ENCODE measurements at regions not wholly inside any gene's neighbourhood (a gene's known extent, or its start where the extent isn't known, plus 50 kb on each side); places are given as distances from the start of the nearest gene placed in this dataset.

GRCh38 chr2:182565911-182566567 lies 139.2 kb upstream of the PDE1A start:
- no peak for DNase-seq

GRCh38 chr2:182573553-182573952 lies 142.5 kb upstream of the DNAJC10 start:
- Histone ChIP-seq H3K4me3 (no peak overlapping the region), H3K27me3 (no peaks in the 10 kb centered on the region), H3K36me3 (no peaks in the 10 kb centered on the region), H3K9me3 (no peaks in the 10 kb centered on the region), H3K27ac (no peak overlapping the region), H3K4me1 (no peaks in the 10 kb centered on the region)
- intact Hi-C loops (cut with DNase I; ENCODE audit: low total_unique reads), result no loop called here
- no peak for TF ChIP-seq POLR2AphosphoS5 (IDR thresholded peaks at IDR 0.05)
- no peak for TF ChIP-seq EP300 (IDR thresholded peaks at IDR 0.05)
- TF ChIP-seq CTCF (IDR thresholded peaks at IDR 0.05), result no peak
- TF ChIP-seq POLR2A (IDR thresholded peaks at IDR 0.05), result no peak
- DNase-seq, result no peak
- 94 to 98% (median 96%) methylated on average over 4 of the region's 4 CpGs for WGBS, 5 donors

More at GRCh38 chr2:182565911-182566567, 139.2 kb upstream of the PDE1A start:
- intact Hi-C loops (cut with DNase I; ENCODE audit: low total_unique reads), result no loop called here
- no peaks in the 10 kb centered on the region for H3K9me3 ChIP-seq
- H3K4me3 ChIP-seq, result no peak overlapping the region
- no peaks in the 10 kb centered on the region for H3K36me3 ChIP-seq
- WGBS, 5 donors, result 74 to 93% (median 79%) methylated on average over 1 of the region's 1 CpG
- H3K4me1 ChIP-seq, result no peaks in the 10 kb centered on the region
- H3K27ac ChIP-seq, result no peak overlapping the region
- TF ChIP-seq EP300 (IDR thresholded peaks at IDR 0.05) (no peak), POLR2A (IDR thresholded peaks at IDR 0.05) (no peak), POLR2AphosphoS5 (IDR thresholded peaks at IDR 0.05) (no peak), CTCF (IDR thresholded peaks at IDR 0.05) (no peak)
- H3K27me3 ChIP-seq, result no peaks in the 10 kb centered on the region

- TF ChIP-seq POLR2AphosphoS5 (IDR thresholded peaks at IDR 0.05), result no peak
- no peak for TF ChIP-seq POLR2A (IDR thresholded peaks at IDR 0.05)
- TF ChIP-seq CTCF (IDR thresholded peaks at IDR 0.05), result no peak
- no peak for TF ChIP-seq EP300 (IDR thresholded peaks at IDR 0.05)
- 85 to 92% (median 89%) methylated on average over 6 of the region's 6 CpGs for WGBS, 5 donors
- intact Hi-C loops (cut with DNase I; ENCODE audit: low total_unique reads), result no loop called here
These were observed 138.2 kb upstream of the DNAJC10 start for GRCh38 chr2:182577816-182578215.

GRCh38 chr2:182581196-182581935 lies 134.7 kb upstream of the DNAJC10 start:
- Histone ChIP-seq H3K27ac (no peak overlapping the region), H3K27me3 (no peaks in the 10 kb centered on the region), H3K4me3 (no peak overlapping the region), H3K36me3 (no peaks in the 10 kb centered on the region), H3K4me1 (no peaks in the 10 kb centered on the region), H3K9me3 (no peaks in the 10 kb centered on the region)
- no peak for DNase-seq
- 39 to 64% (median 52%) methylated on average over 4 of the region's 4 CpGs for WGBS, 5 donors
- intact Hi-C loops (cut with DNase I; ENCODE audit: low total_unique reads), result no loop called here
- no peak for TF ChIP-seq EP300 (IDR thresholded peaks at IDR 0.05)

More at GRCh38 chr2:182577816-182578215, 138.2 kb upstream of the DNAJC10 start:
- Histone ChIP-seq H3K9me3 (no peaks in the 10 kb centered on the region), H3K4me3 (no peak overlapping the region), H3K4me1 (no peaks in the 10 kb centered on the region), H3K27me3 (no peaks in the 10 kb centered on the region), H3K27ac (no peak overlapping the region), H3K36me3 (no peaks in the 10 kb centered on the region)
- DNase-seq, result no peak

- no peaks in the 10 kb centered on the region for H3K4me1 ChIP-seq
These were observed 131.6 kb upstream of the DNAJC10 start for GRCh38 chr2:182584462-182584861.

More at GRCh38 chr2:182584462-182584861, 131.6 kb upstream of the DNAJC10 start:
- TF ChIP-seq CTCF (IDR thresholded peaks at IDR 0.05) (no peak), POLR2A (IDR thresholded peaks at IDR 0.05) (no peak), POLR2AphosphoS5 (IDR thresholded peaks at IDR 0.05) (no peak), EP300 (IDR thresholded peaks at IDR 0.05) (no peak)
- intact Hi-C loops (cut with DNase I; ENCODE audit: low total_unique reads), result no loop called here
- no peak for DNase-seq
- no peaks in the 10 kb centered on the region for H3K36me3 ChIP-seq
- no peak overlapping the region for H3K27ac ChIP-seq
- H3K4me3 ChIP-seq, result no peak overlapping the region
- H3K27me3 ChIP-seq, result no peaks in the 10 kb centered on the region
- H3K9me3 ChIP-seq, result no peaks in the 10 kb centered on the region
- 78 to 95% (median 93%) methylated on average over 3 of the region's 3 CpGs for WGBS, 5 donors

Data from stomach (tissue), 8 donors.